Vagina (tissue), 2 donors: ENCODE measurements at regions not wholly inside any gene's neighbourhood (a gene's known extent, or its start where the extent isn't known, plus 50 kb on each side); places are given as distances from the start of the nearest gene placed in this dataset.
A peak's percentile ranks its signal among the peaks of the same experiment; 100 is the strongest.

Experiments
- DNase-seq, 2 donors: peaks; one replicate each; pipeline ENCODE4 v3.0.0-alpha.2; 2017; ENCODE audit errors: extremely low spot score in 2 of 2
- H3K27ac ChIP-seq: fragments of 200-600 bp; sonication (generic); one replicate; pipeline ENCODE4 v1.5.1; 2019
- H3K27me3 ChIP-seq: fragments of 200-600 bp; sonication (generic); one replicate; pipeline ENCODE4 v1.5.1; 2019
- H3K36me3 ChIP-seq, 2 donors: fragments of 200-600 bp; sonication (generic); one replicate each; pipeline ENCODE4 v1.5.1; 2017 to 2019
- H3K4me1 ChIP-seq: fragments of 200-600 bp; sonication (generic); one replicate; pipeline ENCODE4 v1.5.1; 2019
- H3K4me3 ChIP-seq, 2 donors: fragments of 200-600 bp; sonication (generic); 1 replicate in 1 of 2; 2 replicates in 1 of 2; pipeline ENCODE4 v1.5.1; 2016 to 2019
- H3K9me3 ChIP-seq: fragments of 200-600 bp; sonication (generic); one replicate; pipeline ENCODE4 v1.5.1; 2019
- CTCF ChIP-seq, 3 experiments: fragments of 450-650 bp in 2 of 3; fragments of 200-600 bp in 1 of 3; sonication (generic) in 1 of 3; IDR thresholded peaks; one replicate each; pipeline ENCODE4 v1.5.1; 2017 to 2019; ENCODE audit warnings: antibody characterized with exemption in 3 of 3, mild to moderate bottlenecking in 2 of 3, moderate library complexity in 2 of 3
- POLR2A ChIP-seq, 2 donors: fragments of 450-650 bp; IDR thresholded peaks; one replicate each; pipeline ENCODE4 v1.6.1; 2017; ENCODE audit warnings: antibody characterized with exemption in 2 of 2, mild to moderate bottlenecking in 2 of 2, moderate library complexity in 2 of 2
- POLR2AphosphoS5 ChIP-seq, 2 donors: sonication (generic); formaldehyde crosslinking; IDR thresholded peaks; one replicate each; pipeline ENCODE4 v1.9.0; 2017; ENCODE audit warnings: antibody characterized with exemption in 2 of 2, mild to moderate bottlenecking in 2 of 2, low read depth in 1 of 2; ENCODE audit not compliant: insufficient read depth in 1 of 2
- intact Hi-C: fragments of 100-400 bp; cut with DNase I; formaldehyde crosslinking; loops from one replicate; pipeline ENCODE4 v1.15.1; 2023

DNA sequence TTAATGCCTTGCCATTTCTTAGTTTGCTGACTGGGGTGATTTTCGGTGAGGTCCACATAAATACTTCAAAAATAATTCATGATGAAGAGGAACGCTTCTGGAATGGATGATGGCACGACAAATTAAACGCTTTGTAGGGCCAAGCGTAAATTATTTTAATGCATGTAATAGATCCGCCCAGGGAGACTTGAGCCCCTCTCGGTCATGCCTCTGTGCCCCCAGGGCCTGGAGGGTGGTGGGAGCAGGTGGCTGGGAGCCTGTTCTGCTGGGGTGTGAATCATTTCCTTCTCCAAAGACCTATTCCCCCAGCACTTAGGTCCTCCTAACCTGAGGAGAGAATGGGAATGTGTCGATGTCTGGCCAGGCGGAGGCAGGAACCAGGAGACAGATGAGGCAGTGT is 350.6 kb downstream of the ZNF536 start:
- TF ChIP-seq POLR2A (IDR thresholded peaks at IDR 0.05) = no peak
- TF ChIP-seq CTCF (IDR thresholded peaks at IDR 0.05) = no peak
- no peak for TF ChIP-seq POLR2AphosphoS5 (IDR thresholded peaks at IDR 0.05; ENCODE audit: insufficient read depth in 1 of 2, low read depth in 1 of 2)
- H3K4me3 ChIP-seq = no peak overlapping the region
- DNase-seq = no peak
- H3K27me3 ChIP-seq = no peaks in the 10 kb centered on the region
- H3K27ac ChIP-seq = no peak overlapping the region
- no peaks in the 10 kb centered on the region for H3K36me3 ChIP-seq
- H3K4me1 ChIP-seq = peaks cover 15% of the 10 kb centered on the region
- H3K9me3 ChIP-seq = no peaks in the 10 kb centered on the region
- intact Hi-C loops = no loop called here

- TF ChIP-seq POLR2A (IDR thresholded peaks at IDR 0.05) = no peak
- no peak for TF ChIP-seq POLR2AphosphoS5 (IDR thresholded peaks at IDR 0.05; ENCODE audit: insufficient read depth in 1 of 2, low read depth in 1 of 2)
- TF ChIP-seq CTCF (IDR thresholded peaks at IDR 0.05) = no peak
- Histone ChIP-seq H3K4me3 (no peak overlapping the region), H3K27ac (no peak overlapping the region), H3K9me3 (no peaks in the 10 kb centered on the region), H3K27me3 (no peaks in the 10 kb centered on the region), H3K4me1 (peaks cover 15% of the 10 kb centered on the region), H3K36me3 (no peaks in the 10 kb centered on the region)
- DNase-seq = no peak
- intact Hi-C loops = no loop called here
These were observed 350.0 kb downstream of the ZNF536 start for GRCh38 chr19:30722186-30722585.

- TF ChIP-seq POLR2A (IDR thresholded peaks at IDR 0.05) (no peak), CTCF (IDR thresholded peaks at IDR 0.05) (no peak), POLR2AphosphoS5 (IDR thresholded peaks at IDR 0.05; ENCODE audit: insufficient read depth in 1 of 2, low read depth in 1 of 2) (no peak)
- H3K4me3 ChIP-seq = peak overlapping the region; percentile 55 to 59
- no peaks in the 10 kb centered on the region for H3K36me3 ChIP-seq
- peak overlapping the region; percentile 75 for H3K27ac ChIP-seq
- intact Hi-C loops = no loop called here
- H3K27me3 ChIP-seq = no peaks in the 10 kb centered on the region
- DNase-seq = no peak
- H3K9me3 ChIP-seq = no peaks in the 10 kb centered on the region
- H3K4me1 ChIP-seq = peaks cover 15% of the 10 kb centered on the region
These were observed 347.8 kb downstream of the ZNF536 start for GRCh38 chr19:30719999-30720345.

GRCh38 chr19:30719189-30719998 is 347.2 kb downstream of the ZNF536 start:
- no peaks in the 10 kb centered on the region for H3K9me3 ChIP-seq
- peak overlapping the region; percentile 55 to 59 for H3K4me3 ChIP-seq
- no peaks in the 10 kb centered on the region for H3K36me3 ChIP-seq
- no peaks in the 10 kb centered on the region for H3K27me3 ChIP-seq
- H3K27ac ChIP-seq = peak overlapping the region; percentile 75
- no peak for DNase-seq
- intact Hi-C loops = no loop called here
- TF ChIP-seq CTCF (IDR thresholded peaks at IDR 0.05) (no peak), POLR2AphosphoS5 (IDR thresholded peaks at IDR 0.05; ENCODE audit: insufficient read depth in 1 of 2, low read depth in 1 of 2) (peak in 1 of 2 donors; percentile 27), POLR2A (IDR thresholded peaks at IDR 0.05) (no peak)
- H3K4me1 ChIP-seq = peaks cover 15% of the 10 kb centered on the region

- Histone ChIP-seq H3K27me3 (no peaks in the 10 kb centered on the region), H3K4me3 (peak overlapping the region; percentile 55 to 59), H3K4me1 (peaks cover 15% of the 10 kb centered on the region), H3K27ac (peak overlapping the region; percentile 75), H3K36me3 (no peaks in the 10 kb centered on the region), H3K9me3 (no peaks in the 10 kb centered on the region)
- intact Hi-C loops = no loop called here
- no peak for DNase-seq
- no peak for TF ChIP-seq POLR2AphosphoS5 (IDR thresholded peaks at IDR 0.05; ENCODE audit: insufficient read depth in 1 of 2, low read depth in 1 of 2)
- no peak for TF ChIP-seq CTCF (IDR thresholded peaks at IDR 0.05)
- TF ChIP-seq POLR2A (IDR thresholded peaks at IDR 0.05) = no peak
These were observed 346.5 kb downstream of the ZNF536 start for GRCh38 chr19:30718707-30719106.
